Nephron progenitor cell (in vitro differentiated cells): ENCODE measurements at regions not wholly inside any gene's neighbourhood (a gene's known extent, or its start where the extent isn't known, plus 50 kb on each side); places are given as distances from the start of the nearest gene placed in this dataset.
"Not testable (repeated sequence)": the region's sequence is repeated elsewhere in the genome, so short reads cannot be mapped to it uniquely, and the experiment has no call there.

Experiments used
- DNase-seq: peaks from one replicate; pipeline ENCODE4 v3.0.0; 2021
- H3K27ac Mint-ChIP-seq: 2 replicates; pipeline ENCODE4 v1.8.0; 2021; ENCODE audit warnings: mild to moderate bottlenecking, moderate library complexity, mixed read lengths
- H3K27me3 Mint-ChIP-seq: 2 replicates; pipeline ENCODE4 v1.8.0; 2021; ENCODE audit warnings: mild to moderate bottlenecking, low read depth, mixed read lengths; ENCODE audit not compliant: poor library complexity
- H3K36me3 Mint-ChIP-seq: 2 replicates; pipeline ENCODE4 v1.8.0; 2021; ENCODE audit warnings: low read depth, mixed read lengths
- H3K4me1 Mint-ChIP-seq: 2 replicates; pipeline ENCODE4 v1.8.0; 2021; ENCODE audit warnings: mixed read lengths
- H3K4me3 Mint-ChIP-seq: 2 replicates; pipeline ENCODE4 v1.8.0; 2021; ENCODE audit warnings: mild to moderate bottlenecking, moderate library complexity, mixed read lengths
- H3K9me3 Mint-ChIP-seq: 2 replicates; pipeline ENCODE4 v1.8.0; 2021; ENCODE audit warnings: mild to moderate bottlenecking, moderate library complexity, mixed read lengths
- CTCF ChIP-seq: fragments of 200-600 bp; sonication (generic); IDR thresholded peaks from 2 replicates; pipeline ENCODE4 v1.5.0; 2021; ENCODE audit warnings: antibody characterized with exemption

- Mint-ChIP-seq H3K27me3 (no peaks in the 10 kb centered on the region), H3K4me1 (no peaks in the 10 kb centered on the region), H3K27ac (no peak overlapping the region), H3K4me3 (no peak overlapping the region), H3K36me3 (no peaks in the 10 kb centered on the region), H3K9me3 (peaks cover 13% of the 10 kb centered on the region)
- TF ChIP-seq CTCF: no peak
- DNase-seq: no peak
Observed at GRCh38 chr14:51462706-51463105, 189.0 kb upstream of the FRMD6 start.

DNA sequence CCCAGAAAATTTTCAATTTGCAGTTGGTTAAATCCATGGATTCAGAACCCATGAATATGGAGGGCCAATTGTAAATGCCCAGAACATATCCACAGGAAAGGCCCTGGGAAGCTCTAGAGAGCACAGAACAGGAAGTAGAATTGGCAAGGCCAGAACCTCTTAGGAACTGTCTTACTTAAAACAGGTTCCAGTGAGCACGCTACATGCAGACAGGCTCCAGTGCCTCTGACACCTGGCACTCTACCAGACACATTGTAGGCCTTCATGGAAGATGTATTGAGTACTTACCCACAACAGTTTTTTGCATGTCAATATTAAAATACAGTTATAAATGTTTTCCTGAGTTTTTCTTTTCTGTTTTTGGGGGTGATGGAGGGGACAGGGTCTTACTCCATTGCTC lies 188.2 kb upstream of the FRMD6 start:
- Mint-ChIP-seq H3K9me3 (peaks cover 15% of the 10 kb centered on the region), H3K36me3 (no peaks in the 10 kb centered on the region), H3K27ac (no peak overlapping the region), H3K27me3 (no peaks in the 10 kb centered on the region), H3K4me1 (no peaks in the 10 kb centered on the region), H3K4me3 (no peak overlapping the region)
- DNase-seq: no peak
- TF ChIP-seq CTCF: no peak

DNA sequence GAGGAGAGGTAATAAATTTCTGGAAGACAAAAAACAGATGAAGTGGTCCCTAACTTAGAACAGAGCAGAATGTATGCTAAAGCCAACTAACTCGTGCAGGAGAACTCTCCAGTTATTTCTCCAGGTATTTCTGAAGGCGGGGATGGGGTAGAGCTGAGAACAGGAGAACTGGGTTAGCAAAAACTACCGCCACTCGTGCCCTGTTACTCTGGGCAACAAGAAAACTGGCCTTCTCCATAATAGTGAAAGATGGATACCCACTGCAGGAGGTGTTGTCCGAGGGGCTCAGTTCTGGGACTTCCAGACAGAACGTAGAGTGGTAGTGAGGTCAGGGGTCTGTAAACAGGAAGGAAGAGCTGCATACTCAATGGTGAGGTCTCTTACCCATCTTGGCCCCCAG lies 187.3 kb upstream of the FRMD6 start:
- Mint-ChIP-seq H3K4me3 (no peak overlapping the region), H3K4me1 (no peaks in the 10 kb centered on the region), H3K9me3 (peaks cover 19% of the 10 kb centered on the region), H3K36me3 (no peaks in the 10 kb centered on the region), H3K27ac (no peak overlapping the region), H3K27me3 (no peaks in the 10 kb centered on the region)
- DNase-seq: no peak
- TF ChIP-seq CTCF: no peak

DNA sequence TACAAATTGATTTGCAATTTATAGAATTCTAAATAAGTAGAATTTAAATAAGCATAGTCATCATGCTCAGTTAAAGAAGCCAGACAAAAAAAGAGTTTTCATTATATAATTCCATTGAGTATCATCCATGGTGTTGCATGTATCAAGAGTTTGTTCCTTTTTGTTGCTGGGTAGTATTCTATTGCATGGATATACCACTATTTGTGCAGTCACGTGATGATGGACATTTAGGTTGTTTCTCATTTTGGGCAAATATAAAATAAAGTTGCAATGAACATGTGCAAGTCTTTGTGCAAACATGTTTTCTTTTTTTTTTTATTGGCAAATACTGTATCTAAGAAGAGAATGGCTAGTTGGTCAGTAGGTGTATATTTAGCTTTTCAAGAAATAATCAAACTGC lies 186.2 kb upstream of the FRMD6 start:
- H3K4me1 Mint-ChIP-seq: no peaks in the 10 kb centered on the region
- H3K27me3 Mint-ChIP-seq: no peaks in the 10 kb centered on the region
- peaks cover 23% of the 10 kb centered on the region for H3K9me3 Mint-ChIP-seq
- no peak for DNase-seq
- no peak for TF ChIP-seq CTCF
- no peak overlapping the region for H3K4me3 Mint-ChIP-seq
- no peak overlapping the region for H3K27ac Mint-ChIP-seq
- peaks cover 8% of the 10 kb centered on the region for H3K36me3 Mint-ChIP-seq

DNA sequence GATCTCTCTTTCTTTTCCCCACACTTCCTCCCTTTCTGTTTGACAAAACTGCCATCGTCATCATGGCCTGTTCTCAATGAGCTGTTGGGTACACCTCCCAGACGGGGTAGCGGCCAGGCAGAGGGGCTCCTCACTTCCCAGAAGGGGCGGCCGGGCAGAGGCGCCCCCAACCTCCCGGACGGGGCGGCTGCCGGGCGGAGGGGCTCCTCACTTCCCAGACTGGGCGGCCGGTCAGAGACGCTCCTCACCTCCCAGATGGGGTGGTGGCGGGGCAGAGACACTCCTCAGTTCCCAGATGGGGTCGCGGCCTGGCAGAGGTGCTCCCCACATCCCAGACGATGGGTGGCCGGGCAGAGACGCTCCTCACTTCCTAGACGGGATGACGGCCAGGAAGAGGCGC lies 184.3 kb upstream of the FRMD6 start:
- H3K27me3 Mint-ChIP-seq, H3K27ac Mint-ChIP-seq, H3K36me3 Mint-ChIP-seq, H3K4me3 Mint-ChIP-seq, DNase-seq, H3K4me1 Mint-ChIP-seq: not testable (repeated sequence)
- H3K9me3 Mint-ChIP-seq: peaks cover 26% of the 10 kb centered on the region

GRCh38 chr14:51468523-51468922 lies 183.2 kb upstream of the FRMD6 start:
- no peak for TF ChIP-seq CTCF
- Mint-ChIP-seq H3K4me1 (peaks cover 9% of the 10 kb centered on the region), H3K36me3 (peaks cover 8% of the 10 kb centered on the region), H3K4me3 (no peak overlapping the region), H3K27me3 (no peaks in the 10 kb centered on the region), H3K9me3 (peaks cover 26% of the 10 kb centered on the region), H3K27ac (no peak overlapping the region)
- no peak for DNase-seq

DNA sequence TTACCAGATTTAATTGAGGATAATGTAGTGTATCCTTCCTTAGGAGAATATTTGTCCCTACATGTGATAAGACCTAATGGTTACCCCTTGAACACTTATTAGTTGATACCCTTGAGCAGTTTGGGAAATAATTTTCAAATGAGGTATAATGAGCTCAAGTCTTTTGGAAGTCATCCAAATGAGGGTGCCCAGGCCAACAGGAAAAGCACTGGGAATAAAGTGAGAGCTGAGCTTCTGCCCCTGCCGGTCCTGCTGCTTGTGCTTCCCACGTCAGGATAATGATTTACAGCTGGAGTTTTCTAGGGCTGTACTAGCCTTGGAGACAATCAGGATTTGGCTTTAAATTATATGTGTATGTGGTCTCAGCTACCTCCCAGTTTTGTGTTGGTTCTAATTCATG lies 178.8 kb upstream of the FRMD6 start:
- peaks cover 4% of the 10 kb centered on the region for H3K27me3 Mint-ChIP-seq
- H3K36me3 Mint-ChIP-seq: peaks cover 8% of the 10 kb centered on the region
- H3K9me3 Mint-ChIP-seq: peaks cover 14% of the 10 kb centered on the region
- H3K4me1 Mint-ChIP-seq: peaks cover 20% of the 10 kb centered on the region
- peak; percentile 5 for DNase-seq
- TF ChIP-seq CTCF: no peak
- no peak overlapping the region for H3K4me3 Mint-ChIP-seq
- H3K27ac Mint-ChIP-seq: no peak overlapping the region
